ENCODE measurements at regions not wholly inside any gene's neighbourhood (a gene's known extent, or its start where the extent isn't known, plus 50 kb on each side); places are given as distances from the start of the nearest gene placed in this dataset.

DNA sequence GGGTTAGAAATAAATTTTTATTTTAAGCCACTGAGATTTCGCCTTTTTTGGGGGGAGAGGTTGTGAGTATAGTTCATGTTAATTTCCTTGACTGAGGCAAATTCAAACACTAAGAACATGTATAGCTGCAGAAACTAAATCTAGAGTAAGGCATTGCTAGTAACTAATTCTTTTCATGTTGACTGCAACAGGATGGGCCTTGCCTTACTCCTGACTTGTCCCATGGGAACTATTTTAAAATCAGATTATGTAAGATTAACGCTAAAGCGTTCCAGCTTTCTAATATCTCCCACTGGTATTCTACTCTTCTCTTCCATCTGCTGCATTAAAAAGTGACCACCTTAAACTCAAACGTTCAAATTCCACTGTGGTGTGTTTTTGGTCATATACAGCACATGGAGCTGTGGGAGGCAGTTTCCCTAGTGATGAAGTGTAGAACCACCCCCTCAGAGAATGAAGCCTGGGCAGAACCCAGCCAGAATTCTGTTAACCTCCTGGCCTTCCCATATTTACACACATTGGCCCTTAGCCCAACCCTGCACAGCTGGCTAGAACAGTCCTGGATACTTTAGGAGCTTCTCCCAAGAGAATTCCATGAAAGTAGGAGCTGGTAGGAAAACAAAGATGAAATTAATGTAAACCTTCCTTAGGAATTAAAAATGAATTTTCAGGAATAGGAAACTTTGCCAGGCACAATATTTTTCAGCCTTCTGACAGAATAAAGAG is 687.8 kb downstream of the SLC4A3 start:
- no peaks in the 10 kb centered on the region for H3K36me3 ChIP-seq
- TF ChIP-seq POLR2A (IDR thresholded peaks at IDR 0.05): no peak
- TF ChIP-seq, protein P1, sequence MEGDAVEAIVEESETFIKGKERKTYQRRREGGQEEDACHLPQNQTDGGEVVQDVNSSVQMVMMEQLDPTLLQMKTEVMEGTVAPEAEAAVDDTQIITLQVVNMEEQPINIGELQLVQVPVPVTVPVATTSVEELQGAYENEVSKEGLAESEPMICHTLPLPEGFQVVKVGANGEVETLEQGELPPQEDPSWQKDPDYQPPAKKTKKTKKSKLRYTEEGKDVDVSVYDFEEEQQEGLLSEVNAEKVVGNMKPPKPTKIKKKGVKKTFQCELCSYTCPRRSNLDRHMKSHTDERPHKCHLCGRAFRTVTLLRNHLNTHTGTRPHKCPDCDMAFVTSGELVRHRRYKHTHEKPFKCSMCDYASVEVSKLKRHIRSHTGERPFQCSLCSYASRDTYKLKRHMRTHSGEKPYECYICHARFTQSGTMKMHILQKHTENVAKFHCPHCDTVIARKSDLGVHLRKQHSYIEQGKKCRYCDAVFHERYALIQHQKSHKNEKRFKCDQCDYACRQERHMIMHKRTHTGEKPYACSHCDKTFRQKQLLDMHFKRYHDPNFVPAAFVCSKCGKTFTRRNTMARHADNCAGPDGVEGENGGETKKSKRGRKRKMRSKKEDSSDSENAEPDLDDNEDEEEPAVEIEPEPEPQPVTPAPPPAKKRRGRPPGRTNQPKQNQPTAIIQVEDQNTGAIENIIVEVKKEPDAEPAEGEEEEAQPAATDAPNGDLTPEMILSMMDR (IDR thresholded peaks at IDR 0.05 in 8 of 11, conservative IDR thresholded peaks at IDR 0.05 in 3 of 11): no peak
- DNase-seq: no peak
- 75 to 89% (median 77%) methylated on average over 4 of the region's 4 CpGs for WGBS, 5 donors
- intact Hi-C loops (cut with DNase I; ENCODE audit: low total_unique reads): no loop called here
- no peaks in the 10 kb centered on the region for H3K27me3 ChIP-seq (replicated peaks in 1 of 7)
- no peaks in the 10 kb centered on the region for H3K4me1 ChIP-seq
- H3K27ac ChIP-seq: no peak overlapping the region
- H3K9me3 ChIP-seq: peaks cover 0 to 11% (median 0%) of the 10 kb centered on the region in 8 donors
- H3K4me3 ChIP-seq: no peak overlapping the region

DNA sequence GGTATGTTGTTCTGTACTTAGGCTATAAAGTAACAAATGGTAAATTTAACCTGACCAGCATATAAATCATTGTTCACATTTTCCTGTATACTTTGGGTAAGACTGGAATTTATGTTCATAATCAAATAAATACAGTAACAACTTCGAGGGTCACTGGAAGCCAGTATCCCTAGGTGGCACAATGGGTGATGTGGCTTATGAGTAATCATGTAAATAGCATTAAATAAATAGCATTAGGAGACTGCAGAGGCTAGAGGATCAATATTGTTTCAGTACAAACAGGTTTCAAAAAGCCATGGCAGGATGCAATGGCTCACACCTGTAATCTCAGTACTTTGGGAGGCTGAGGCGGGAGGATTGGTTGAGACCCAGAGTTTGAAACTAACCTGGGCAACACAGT is 690.6 kb downstream of the SLC4A3 start:
- TF ChIP-seq, protein P1 (IDR thresholded peaks at IDR 0.05 in 8 of 11, conservative IDR thresholded peaks at IDR 0.05 in 3 of 11): no peak
- TF ChIP-seq POLR2A (IDR thresholded peaks at IDR 0.05): no peak
- no peak for TF ChIP-seq POLR2AphosphoS5 (IDR thresholded peaks at IDR 0.05)

DNA sequence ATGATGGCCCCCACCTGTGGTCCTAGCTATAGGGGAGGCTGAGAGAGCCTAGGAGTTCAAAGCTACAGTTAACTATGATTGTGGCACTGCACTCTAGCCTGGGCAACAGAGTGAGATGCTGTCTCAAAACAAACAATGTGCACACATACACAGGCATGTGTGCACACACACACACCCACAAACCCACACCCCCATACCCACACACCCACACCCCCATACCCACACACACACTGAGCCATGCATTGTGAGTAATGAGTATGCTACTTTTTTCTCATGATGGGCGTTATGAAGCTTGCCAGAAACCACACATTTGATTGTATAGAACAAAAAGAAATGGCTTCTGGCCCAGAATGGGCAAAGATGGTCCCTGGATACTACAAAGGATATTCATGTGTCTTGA is 691.1 kb downstream of the SLC4A3 start:
- Histone ChIP-seq H3K27me3 (replicated peaks in 1 of 7) (no peaks in the 10 kb centered on the region), H3K4me1 (no peaks in the 10 kb centered on the region), H3K36me3 (no peaks in the 10 kb centered on the region), H3K27ac (no peak overlapping the region), H3K9me3 (peaks cover 0 to 11% (median 0%) of the 10 kb centered on the region in 8 donors), H3K4me3 (no peak overlapping the region)
- intact Hi-C loops (cut with DNase I; ENCODE audit: low total_unique reads): no loop called here
- no peak for DNase-seq
- TF ChIP-seq, protein P1 (IDR thresholded peaks at IDR 0.05 in 8 of 11, conservative IDR thresholded peaks at IDR 0.05 in 3 of 11): no peak
- TF ChIP-seq POLR2A (IDR thresholded peaks at IDR 0.05) (no peak), POLR2AphosphoS5 (IDR thresholded peaks at IDR 0.05) (no peak)
- WGBS, 5 donors: 27 to 61% (median 39%) methylated on average over 1 of the region's 1 CpG

More for the DNA sequence above, 690.6 kb downstream of the SLC4A3 start:
- Histone ChIP-seq H3K27me3 (replicated peaks in 1 of 7) (no peaks in the 10 kb centered on the region), H3K4me1 (no peaks in the 10 kb centered on the region), H3K27ac (no peak overlapping the region), H3K36me3 (no peaks in the 10 kb centered on the region), H3K9me3 (peaks cover 0 to 11% (median 0%) of the 10 kb centered on the region in 8 donors), H3K4me3 (no peak overlapping the region)
- intact Hi-C loops (cut with DNase I; ENCODE audit: low total_unique reads): no loop called here
- DNase-seq: no peak
- WGBS, 5 donors: 62 to 87% (median 72%) methylated on average over 2 of the region's 2 CpGs

DNA sequence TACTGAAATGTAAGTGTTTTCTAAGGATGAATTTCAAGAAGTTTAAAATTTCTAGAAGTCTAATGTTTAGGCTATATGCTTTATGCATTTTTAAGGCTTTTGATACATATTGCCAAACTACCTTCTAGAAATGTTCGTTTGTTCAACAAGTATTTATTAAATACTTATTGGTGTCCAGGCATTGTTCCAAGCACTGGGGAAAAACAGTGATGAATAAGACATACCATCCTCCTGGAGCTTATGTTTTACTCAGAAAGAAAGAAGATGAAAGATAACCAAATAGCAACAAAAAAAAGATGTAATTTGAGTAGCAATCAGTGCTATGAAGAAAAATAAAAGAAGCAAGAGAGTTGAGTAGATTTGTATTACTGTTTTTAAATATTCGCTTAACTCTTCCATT is 692.9 kb downstream of the SLC4A3 start:
- Histone ChIP-seq H3K27ac (no peak overlapping the region), H3K9me3 (peaks cover 0 to 9% (median 0%) of the 10 kb centered on the region in 8 donors), H3K4me1 (no peaks in the 10 kb centered on the region), H3K27me3 (replicated peaks in 1 of 7) (no peaks in the 10 kb centered on the region), H3K36me3 (no peaks in the 10 kb centered on the region), H3K4me3 (no peak overlapping the region)
- WGBS, 5 donors: 71 to 91% (median 73%) methylated on average over 2 of the region's 2 CpGs
- DNase-seq: no peak
- intact Hi-C loops (cut with DNase I; ENCODE audit: low total_unique reads): no loop called here
- no peak for TF ChIP-seq POLR2AphosphoS5 (IDR thresholded peaks at IDR 0.05)
- TF ChIP-seq, protein P1 (IDR thresholded peaks at IDR 0.05 in 8 of 11, conservative IDR thresholded peaks at IDR 0.05 in 3 of 11): no peak
- no peak for TF ChIP-seq POLR2A (IDR thresholded peaks at IDR 0.05)
